ENCODE measurements at regions not wholly inside any gene's neighbourhood (a gene's known extent, or its start where the extent isn't known, plus 50 kb on each side); places are given as distances from the start of the nearest gene placed in this dataset.

- Histone ChIP-seq H3K4me3 (no peak overlapping the region), H3K27ac (no peak overlapping the region), H3K4me1 (ENCODE audit: insufficient read depth) (no peaks in the 10 kb centered on the region), H3K27me3 (no peaks in the 10 kb centered on the region), H3K36me3 (no peaks in the 10 kb centered on the region), H3K9me3 (no peaks in the 10 kb centered on the region)
- TF ChIP-seq POLR2A (IDR thresholded peaks at IDR 0.05) = no peak
- no peak for TF ChIP-seq EP300 (IDR thresholded peaks at IDR 0.05)
- no peak for TF ChIP-seq CTCF (IDR thresholded peaks at IDR 0.05)
- intact Hi-C loops (cut with DNase I) = no loop called here
- WGBS, 3 donors = 64 to 73% (median 71%) methylated on average over 4 of the region's 4 CpGs
- DNase-seq = no peak
These were observed 420.4 kb upstream of the ZMIZ1 start for GRCh38 chr10:78648256-78648860.

DNA sequence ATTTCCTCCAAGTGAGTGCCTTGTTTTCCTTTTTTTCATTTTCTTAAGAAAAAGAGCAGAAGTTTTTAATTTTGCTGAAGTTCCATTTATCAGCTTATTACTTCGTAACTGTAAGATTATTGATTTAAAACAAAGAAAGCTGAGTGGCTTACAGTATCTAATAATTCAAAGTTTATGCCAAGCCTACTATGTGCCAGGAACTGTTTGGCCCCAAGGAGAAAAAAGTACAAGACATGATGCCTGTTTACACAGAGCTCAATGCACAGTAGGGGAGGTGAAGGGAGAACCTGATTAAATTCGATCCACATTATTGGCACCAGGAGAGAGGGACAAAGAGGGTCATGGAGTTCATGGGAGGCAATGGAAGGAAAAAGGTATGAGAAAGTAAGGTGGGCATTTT is 419.3 kb upstream of the ZMIZ1 start:
- Histone ChIP-seq H3K4me1 (ENCODE audit: insufficient read depth) (no peaks in the 10 kb centered on the region), H3K36me3 (no peaks in the 10 kb centered on the region), H3K27me3 (no peaks in the 10 kb centered on the region), H3K9me3 (no peaks in the 10 kb centered on the region), H3K27ac (no peak overlapping the region), H3K4me3 (no peak overlapping the region)
- TF ChIP-seq EP300 (IDR thresholded peaks at IDR 0.05) = no peak
- no peak for TF ChIP-seq CTCF (IDR thresholded peaks at IDR 0.05)
- TF ChIP-seq POLR2A (IDR thresholded peaks at IDR 0.05) = no peak
- intact Hi-C loops (cut with DNase I) = no loop called here
- DNase-seq = no peak
- 48 to 61% (median 54%) methylated on average over 2 of the region's 2 CpGs for WGBS, 3 donors

- no peaks in the 10 kb centered on the region for H3K27me3 ChIP-seq
- no peak for DNase-seq
- TF ChIP-seq POLR2A (IDR thresholded peaks at IDR 0.05) (no peak), EP300 (IDR thresholded peaks at IDR 0.05) (no peak), CTCF (IDR thresholded peaks at IDR 0.05) (no peak)
- H3K4me1 ChIP-seq (ENCODE audit: insufficient read depth) = no peaks in the 10 kb centered on the region
- no peaks in the 10 kb centered on the region for H3K9me3 ChIP-seq
- intact Hi-C loops (cut with DNase I) = no loop called here
- H3K4me3 ChIP-seq = no peak overlapping the region
- H3K36me3 ChIP-seq = no peaks in the 10 kb centered on the region
- no peak overlapping the region for H3K27ac ChIP-seq
These were observed 418.6 kb upstream of the ZMIZ1 start for GRCh38 chr10:78650122-78650521.

GRCh38 chr10:78651287-78651686 is 417.5 kb upstream of the ZMIZ1 start:
- 82 to 89% (median 87%) methylated on average over 4 of the region's 4 CpGs for WGBS, 3 donors
- no peak for TF ChIP-seq POLR2A (IDR thresholded peaks at IDR 0.05)
- no peak for TF ChIP-seq EP300 (IDR thresholded peaks at IDR 0.05)
- no peak for TF ChIP-seq CTCF (IDR thresholded peaks at IDR 0.05)
- intact Hi-C loops (cut with DNase I) = no loop called here
- DNase-seq = no peak
- Histone ChIP-seq H3K4me1 (ENCODE audit: insufficient read depth) (no peaks in the 10 kb centered on the region), H3K27me3 (no peaks in the 10 kb centered on the region), H3K36me3 (no peaks in the 10 kb centered on the region), H3K4me3 (no peak overlapping the region), H3K9me3 (no peaks in the 10 kb centered on the region), H3K27ac (no peak overlapping the region)
